GM21529 (cell line): ENCODE measurements at regions not wholly inside any gene's neighbourhood (a gene's known extent, or its start where the extent isn't known, plus 50 kb on each side); places are given as distances from the start of the nearest gene placed in this dataset.
A peak's percentile ranks its signal among the peaks of the same experiment; 100 is the strongest.

Experiments used
- ATAC-seq: cut with Tn5 transposase; IDR thresholded peaks from one replicate; pipeline ENCODE4 v1.9.1; 2021; ENCODE audit not compliant: unreplicated experiment

GRCh38 chr9:80125731-80126264, 554.0 kb downstream of the TLE4 start:
- no peak for ATAC-seq

GRCh38 chr9:80117031-80117430, 545.3 kb downstream of the TLE4 start:
- ATAC-seq: no peak

GRCh38 chr9:80114241-80114640, 542.5 kb downstream of the TLE4 start:
- no peak for ATAC-seq

- ATAC-seq: no peak
These were observed 536.3 kb downstream of the TLE4 start for GRCh38 chr9:80107931-80108660.

GRCh38 chr9:80097476-80097875, 525.7 kb downstream of the TLE4 start:
- ATAC-seq: no peak

- peak; percentile 61 for ATAC-seq
These were observed 522.5 kb downstream of the TLE4 start for GRCh38 chr9:80094176-80094771.

GRCh38 chr9:80093695-80094094, 521.9 kb downstream of the TLE4 start:
- no peak for ATAC-seq

GRCh38 chr9:80091526-80091925, 519.8 kb downstream of the TLE4 start:
- ATAC-seq: no peak

GRCh38 chr9:80090317-80090716, 518.6 kb downstream of the TLE4 start:
- no peak for ATAC-seq

GRCh38 chr9:80086822-80087345, 515.1 kb downstream of the TLE4 start:
- no peak for ATAC-seq

- ATAC-seq: no peak
These were observed 514.6 kb downstream of the TLE4 start for GRCh38 chr9:80086386-80086785.

- no peak for ATAC-seq
These were observed 513.9 kb downstream of the TLE4 start for GRCh38 chr9:80085668-80086067.

GRCh38 chr9:80082213-80082612, 510.4 kb downstream of the TLE4 start:
- ATAC-seq: no peak

GRCh38 chr9:80078826-80079225, 507.1 kb downstream of the TLE4 start:
- ATAC-seq: no peak

GRCh38 chr9:80077059-80077458, 505.3 kb downstream of the TLE4 start:
- ATAC-seq: no peak

- ATAC-seq: no peak
These were observed 504.4 kb downstream of the TLE4 start for GRCh38 chr9:80076162-80076561.

GRCh38 chr9:80074439-80074838, 502.7 kb downstream of the TLE4 start:
- no peak for ATAC-seq

- ATAC-seq: no peak
These were observed 500.7 kb downstream of the TLE4 start for GRCh38 chr9:80072451-80072850.

- no peak for ATAC-seq
These were observed 498.4 kb downstream of the TLE4 start for GRCh38 chr9:80070071-80070742.

GRCh38 chr9:80066931-80067330, 495.2 kb downstream of the TLE4 start:
- ATAC-seq: no peak

GRCh38 chr9:80062567-80062966, 490.8 kb downstream of the TLE4 start:
- ATAC-seq: no peak

- no peak for ATAC-seq
These were observed 490.2 kb downstream of the TLE4 start for GRCh38 chr9:80061940-80062339.
